Thymus (tissue), 11 donors: ENCODE measurements at regions not wholly inside any gene's neighbourhood (a gene's known extent, or its start where the extent isn't known, plus 50 kb on each side); places are given as distances from the start of the nearest gene placed in this dataset.

Source experiments
- DNase-seq, 9 donors: peaks; one replicate each; pipeline ENCODE4 v3.0.0-alpha.2; 2013; ENCODE audit warnings: low spot score in 9 of 9, low read depth in 6 of 9, missing footprints in 1 of 9
- H3K27ac ChIP-seq, 2 donors: one replicate each; pipeline ENCODE4 v1.5.1; 2013; ENCODE audit warnings: control low read depth in 1 of 2, low read depth in 1 of 2, low read length in 1 of 2, mild to moderate bottlenecking in 1 of 2, moderate library complexity in 1 of 2
- H3K27me3 ChIP-seq, 2 donors: one replicate each; pipeline ENCODE4 v1.5.1; 2013; ENCODE audit warnings: low read length in 1 of 2; ENCODE audit not compliant: control insufficient read depth in 2 of 2, insufficient read depth in 1 of 2
- H3K36me3 ChIP-seq, 2 donors: one replicate each; pipeline ENCODE4 v1.5.1; 2013; ENCODE audit warnings: low read length in 1 of 2, mild to moderate bottlenecking in 1 of 2, moderate library complexity in 1 of 2; ENCODE audit not compliant: control insufficient read depth in 2 of 2, insufficient read depth in 2 of 2
- H3K4me1 ChIP-seq, 2 donors: one replicate each; pipeline ENCODE4 v1.5.1; 2013; ENCODE audit warnings: low read length in 2 of 2; ENCODE audit not compliant: control insufficient read depth in 2 of 2, insufficient read depth in 2 of 2
- H3K4me3 ChIP-seq, 2 donors: one replicate each; pipeline ENCODE4 v1.5.1; 2013; ENCODE audit warnings: low read length in 2 of 2, control low read depth in 1 of 2, mild to moderate bottlenecking in 1 of 2
- H3K9me3 ChIP-seq, 2 donors: one replicate each; pipeline ENCODE4 v1.5.1; 2013; ENCODE audit warnings: low read length in 1 of 2, mild to moderate bottlenecking in 1 of 2; ENCODE audit not compliant: control insufficient read depth in 2 of 2, insufficient read depth in 1 of 2
- WGBS: extraction: QIAGEN DNeasy Blood & Tissue Kit; methylation state at CpG from one replicate; pipeline ENCODE4 v1.1.7; 2013; 5-methylcytosine and 5-hydroxymethylcytosine counted together
- donor health status: healthy.

GRCh38 chr21:27646691-27647090, 679.8 kb upstream of the ADAMTS5 start:
- Histone ChIP-seq H3K4me1 (no peaks in the 10 kb centered on the region), H3K9me3 (no peaks in the 10 kb centered on the region)

GRCh38 chr21:27646056-27646455, 679.2 kb upstream of the ADAMTS5 start:
- Histone ChIP-seq H3K9me3 (no peaks in the 10 kb centered on the region), H3K27me3 (no peaks in the 10 kb centered on the region), H3K4me3 (no peak overlapping the region), H3K36me3 (no peaks in the 10 kb centered on the region), H3K4me1 (no peaks in the 10 kb centered on the region), H3K27ac (no peak overlapping the region)
- WGBS, result 91% methylated on average over 2 of the region's 2 CpGs
- no peak for DNase-seq

More at GRCh38 chr21:27646691-27647090, 679.8 kb upstream of the ADAMTS5 start:
- Histone ChIP-seq H3K36me3 (no peaks in the 10 kb centered on the region), H3K27ac (no peak overlapping the region), H3K27me3 (no peaks in the 10 kb centered on the region), H3K4me3 (no peak overlapping the region)
- no peak for DNase-seq

GRCh38 chr21:27645285-27645684, 678.4 kb upstream of the ADAMTS5 start:
- no peaks in the 10 kb centered on the region for H3K9me3 ChIP-seq
- no peaks in the 10 kb centered on the region for H3K4me1 ChIP-seq
- DNase-seq, result no peak
- no peaks in the 10 kb centered on the region for H3K36me3 ChIP-seq
- H3K27ac ChIP-seq, result no peak overlapping the region
- H3K27me3 ChIP-seq, result no peaks in the 10 kb centered on the region
- no peak overlapping the region for H3K4me3 ChIP-seq

- WGBS, result 92% methylated on average over 1 of the region's 1 CpG
- H3K36me3 ChIP-seq, result no peaks in the 10 kb centered on the region
- H3K4me3 ChIP-seq, result no peak overlapping the region
- H3K4me1 ChIP-seq, result no peaks in the 10 kb centered on the region
- DNase-seq, result no peak
- no peaks in the 10 kb centered on the region for H3K27me3 ChIP-seq
- H3K9me3 ChIP-seq, result no peaks in the 10 kb centered on the region
- no peak overlapping the region for H3K27ac ChIP-seq
Measured at GRCh38 chr21:27643326-27643725, 676.4 kb upstream of the ADAMTS5 start.

- Histone ChIP-seq H3K27me3 (no peaks in the 10 kb centered on the region), H3K27ac (no peak overlapping the region), H3K36me3 (no peaks in the 10 kb centered on the region), H3K4me3 (no peak overlapping the region), H3K9me3 (no peaks in the 10 kb centered on the region), H3K4me1 (no peaks in the 10 kb centered on the region)
- DNase-seq, result no peak
Measured at GRCh38 chr21:27639286-27639685, 672.4 kb upstream of the ADAMTS5 start.

GRCh38 chr21:27636656-27637055, 669.8 kb upstream of the ADAMTS5 start:
- H3K9me3 ChIP-seq, result no peaks in the 10 kb centered on the region
- no peaks in the 10 kb centered on the region for H3K27me3 ChIP-seq
- no peaks in the 10 kb centered on the region for H3K4me1 ChIP-seq
- no peak overlapping the region for H3K4me3 ChIP-seq
- no peaks in the 10 kb centered on the region for H3K36me3 ChIP-seq
- 45% methylated on average over 2 of the region's 2 CpGs for WGBS
- DNase-seq, result no peak
- H3K27ac ChIP-seq, result no peak overlapping the region

- Histone ChIP-seq H3K4me3 (no peak overlapping the region), H3K27me3 (no peaks in the 10 kb centered on the region), H3K27ac (no peak overlapping the region), H3K9me3 (no peaks in the 10 kb centered on the region), H3K4me1 (no peaks in the 10 kb centered on the region), H3K36me3 (no peaks in the 10 kb centered on the region)
- WGBS, result 90% methylated on average over 3 of the region's 3 CpGs
- DNase-seq, result no peak
Measured at GRCh38 chr21:27633631-27634030, 666.7 kb upstream of the ADAMTS5 start.

GRCh38 chr21:27631471-27631870, 664.6 kb upstream of the ADAMTS5 start:
- Histone ChIP-seq H3K27ac (no peak overlapping the region), H3K4me1 (no peaks in the 10 kb centered on the region), H3K9me3 (no peaks in the 10 kb centered on the region), H3K4me3 (no peak overlapping the region), H3K27me3 (no peaks in the 10 kb centered on the region), H3K36me3 (no peaks in the 10 kb centered on the region)
- no peak for DNase-seq
- WGBS, result 63% methylated on average over 1 of the region's 1 CpG

- H3K27me3 ChIP-seq, result no peaks in the 10 kb centered on the region
- H3K9me3 ChIP-seq, result no peaks in the 10 kb centered on the region
- H3K36me3 ChIP-seq, result no peaks in the 10 kb centered on the region
- no peak overlapping the region for H3K4me3 ChIP-seq
- H3K27ac ChIP-seq, result no peak overlapping the region
- no peaks in the 10 kb centered on the region for H3K4me1 ChIP-seq
- DNase-seq, result no peak
- 94% methylated on average over 1 of the region's 1 CpG for WGBS
Measured at GRCh38 chr21:27622631-27623030, 655.7 kb upstream of the ADAMTS5 start.

GRCh38 chr21:27614231-27614630, 647.3 kb upstream of the ADAMTS5 start:
- H3K9me3 ChIP-seq, result peaks cover 0 to 4% of the 10 kb centered on the region in 2 donors
- H3K4me3 ChIP-seq, result no peak overlapping the region
- no peaks in the 10 kb centered on the region for H3K27me3 ChIP-seq
- no peaks in the 10 kb centered on the region for H3K36me3 ChIP-seq
- DNase-seq, result no peak
- H3K27ac ChIP-seq, result no peak overlapping the region
- 89% methylated on average over 2 of the region's 2 CpGs for WGBS
- H3K4me1 ChIP-seq, result no peaks in the 10 kb centered on the region
